ENCODE measurements at regions not wholly inside any gene's neighbourhood (a gene's known extent, or its start where the extent isn't known, plus 50 kb on each side); places are given as distances from the start of the nearest gene placed in this dataset.

GRCh38 chr13:62320129-62321108 is 904.8 kb upstream of the PCDH20 start:
- H3K36me3 ChIP-seq (ENCODE audit: low read depth): no peaks in the 10 kb centered on the region
- H3K9me3 ChIP-seq: no peaks in the 10 kb centered on the region
- ATAC-seq: no peak
- intact Hi-C loops (cut with DNase I, micrococcal nuclease): no loop called here
- no peak for DNase-seq
- TF ChIP-seq CTCF (IDR thresholded peaks at IDR 0.05): no peak
- no peaks in the 10 kb centered on the region for H3K4me1 ChIP-seq (ENCODE audit: low read depth)
- H3K4me3 ChIP-seq: no peak overlapping the region

GRCh38 chr13:62309904-62310303 is 894.3 kb upstream of the PCDH20 start:
- ATAC-seq (no peak), DNase-seq (no peak)
- H3K9me3 ChIP-seq: peaks cover 17% of the 10 kb centered on the region
- TF ChIP-seq CTCF (IDR thresholded peaks at IDR 0.05): no peak
- H3K4me3 ChIP-seq: no peak overlapping the region
- H3K36me3 ChIP-seq (ENCODE audit: low read depth): no peaks in the 10 kb centered on the region
- intact Hi-C loops (cut with DNase I, micrococcal nuclease): no loop called here
- H3K4me1 ChIP-seq (ENCODE audit: low read depth): no peaks in the 10 kb centered on the region

GRCh38 chr13:62305756-62306155 is 890.1 kb upstream of the PCDH20 start:
- Histone ChIP-seq H3K4me1 (ENCODE audit: low read depth) (no peaks in the 10 kb centered on the region), H3K4me3 (no peak overlapping the region), H3K9me3 (peaks cover 16% of the 10 kb centered on the region), H3K36me3 (ENCODE audit: low read depth) (no peaks in the 10 kb centered on the region)
- ATAC-seq (no peak), DNase-seq (no peak)
- no peak for TF ChIP-seq CTCF (IDR thresholded peaks at IDR 0.05)
- intact Hi-C loops (cut with DNase I, micrococcal nuclease): no loop called here

- peaks cover 7% of the 10 kb centered on the region for H3K9me3 ChIP-seq
- intact Hi-C loops (cut with DNase I, micrococcal nuclease): no loop called here
- ATAC-seq: no peak
Observed at GRCh38 chr13:62302341-62302740, 886.7 kb upstream of the PCDH20 start.

GRCh38 chr13:62299988-62300387 is 884.3 kb upstream of the PCDH20 start:
- Histone ChIP-seq H3K4me1 (ENCODE audit: low read depth) (no peaks in the 10 kb centered on the region), H3K36me3 (ENCODE audit: low read depth) (no peaks in the 10 kb centered on the region), H3K9me3 (no peaks in the 10 kb centered on the region), H3K4me3 (no peak overlapping the region)
- ATAC-seq: no peak
- DNase-seq: no peak
- TF ChIP-seq CTCF (IDR thresholded peaks at IDR 0.05): no peak
- intact Hi-C loops (cut with DNase I, micrococcal nuclease): no loop called here

More at GRCh38 chr13:62302341-62302740, 886.7 kb upstream of the PCDH20 start:
- no peak overlapping the region for H3K4me3 ChIP-seq
- DNase-seq: no peak
- H3K4me1 ChIP-seq (ENCODE audit: low read depth): no peaks in the 10 kb centered on the region
- no peaks in the 10 kb centered on the region for H3K36me3 ChIP-seq (ENCODE audit: low read depth)
- no peak for TF ChIP-seq CTCF (IDR thresholded peaks at IDR 0.05)

Data from mucosa of descending colon (tissue), 3 donors.